GM12878 (cell line): ENCODE measurements at regions not wholly inside any gene's neighbourhood (a gene's known extent, or its start where the extent isn't known, plus 50 kb on each side); places are given as distances from the start of the nearest gene placed in this dataset.
A peak's percentile ranks its signal among the peaks of the same experiment; 100 is the strongest.

ENCODE experiments used
- ATAC-seq: fragments of 200-7000 bp; cut with Tn5 transposase; 3 replicates; pipeline ENCODE4 v1.9.1; 2020; ENCODE audit warnings: mild to moderate bottlenecking, moderate library complexity
- BruUV-seq: library from RNA; stranded (reverse); fragments of 400-500 nt; replicated peaks from 2 replicates; lab custom pipeline; 2021; lab: Mats Ljungman, UMichigan
- CTCF ChIA-PET: fragments of 300-600 bp; sonication (Branson Sonifier 250); formaldehyde crosslinking; extraction: SDS; loops from one replicate; lab custom pipeline; 2021; ENCODE audit warnings: inconsistent platforms; lab: Yijun Ruan, JAX
- POLR2A ChIA-PET: fragments of 350-600 bp; formaldehyde crosslinking; extraction: SDS; loops from one replicate; lab custom pipeline; 2021; ENCODE audit warnings: inconsistent platforms; lab: Charles Lee
- RAD21 ChIA-PET: fragments of 300-600 bp; sonication (Branson Sonifier 250); formaldehyde crosslinking; loops from one replicate; lab custom pipeline; 2023; ENCODE audit warnings: antibody characterized with exemption; ENCODE audit not compliant: unreplicated experiment; lab: Charles Lee
- SMC1A ChIA-PET: fragments of 300-600 bp; sonication (Branson Sonifier 250); formaldehyde crosslinking; loops from one replicate; lab custom pipeline; 2023; ENCODE audit not compliant: unreplicated experiment, uncharacterized antibody; lab: Charles Lee
- DNase-seq: peaks from one replicate; pipeline ENCODE4 v3.0.0-alpha.2; 2011; ENCODE audit warnings: low read depth, low spot score
- FAIRE-seq: peaks from 3 replicates; lab custom pipeline; 2011; peaks lifted over from hg19 to GRCh38; lab: Jason Lieb, UNC
- H2AFZ ChIP-seq: 2 replicates; pipeline ENCODE4 v1.6.0; 2011; ENCODE audit warnings: low read depth, low read length, control low read depth; ENCODE audit not compliant: control insufficient read depth
- H3K27ac ChIP-seq: 2 replicates; pipeline ENCODE4 v1.5.1; 2011; ENCODE audit warnings: control low read depth; ENCODE audit not compliant: control insufficient read depth, insufficient read depth
- H3K27me3 ChIP-seq, 2 experiments: replicated peaks in 1 of 2; 2 replicates each; pipeline versions ENCODE4 v1.6.0 to v1.6.1; 2011; ENCODE audit warnings: low read length in 1 of 2; ENCODE audit not compliant: control insufficient read depth in 2 of 2, insufficient read depth in 2 of 2
- H3K36me3 ChIP-seq, 2 experiments: 2 replicates each; pipeline ENCODE4 v1.5.1; 2011; ENCODE audit warnings: low read length in 1 of 2; ENCODE audit not compliant: control insufficient read depth in 2 of 2, insufficient read depth in 2 of 2
- H3K4me1 ChIP-seq: 2 replicates; pipeline ENCODE4 v1.6.1; 2011; ENCODE audit warnings: mild to moderate bottlenecking, low read length, moderate library complexity, mixed read lengths; ENCODE audit not compliant: control insufficient read depth, insufficient read depth
- H3K4me2 ChIP-seq: 2 replicates; pipeline ENCODE4 v1.6.0; 2011; ENCODE audit warnings: control low read depth; ENCODE audit not compliant: control insufficient read depth, insufficient read depth
- H3K4me3 ChIP-seq: fragments of 200-600 bp; sonication (generic); 2 replicates; pipeline ENCODE4 v1.5.1; 2016
- H3K79me2 ChIP-seq: 2 replicates; pipeline ENCODE4 v1.6.0; 2011; ENCODE audit warnings: low read length; ENCODE audit not compliant: control insufficient read depth, insufficient read depth
- H3K9ac ChIP-seq: 2 replicates; pipeline ENCODE4 v1.8.0; 2011; ENCODE audit warnings: low read length, control low read depth, mixed read lengths; ENCODE audit not compliant: control insufficient read depth, insufficient read depth
- H3K9me3 ChIP-seq: replicated peaks from 3 replicates; pipeline ENCODE4 v1.5.1; 2011; ENCODE audit warnings: mild to moderate bottlenecking, low read length; ENCODE audit not compliant: control insufficient read depth, insufficient read depth
- H4K20me1 ChIP-seq: 2 replicates; pipeline ENCODE4 v1.6.0; 2011; ENCODE audit not compliant: control insufficient read depth, insufficient read depth
- ATF7 ChIP-seq: fragments of 450-650 bp; IDR thresholded peaks from 2 replicates; pipeline ENCODE4 v1.6.1; 2016; ENCODE audit warnings: low read depth, mild to moderate bottlenecking
- CUX1 ChIP-seq: IDR thresholded peaks from 2 replicates; pipeline ENCODE4 v1.6.1; 2012; ENCODE audit warnings: improper control_type of control experiment, low read depth, low read length; ENCODE audit not compliant: insufficient replicate concordance
- EZH2 ChIP-seq: IDR thresholded peaks from 2 replicates; pipeline ENCODE4 v1.6.1; 2012; ENCODE audit warnings: low read depth, mild to moderate bottlenecking, control low read depth, inconsistent platforms, low read length, borderline replicate concordance; ENCODE audit not compliant: control insufficient read depth
- GABPA ChIP-seq: IDR thresholded peaks from 2 replicates; pipeline ENCODE4 v1.6.1; 2014; ENCODE audit warnings: antibody characterized with exemption, low read depth, mild to moderate bottlenecking, inconsistent platforms
- HDGF ChIP-seq: fragments of 450-650 bp; IDR thresholded peaks from 2 replicates; pipeline ENCODE4 v1.6.1; 2016; ENCODE audit warnings: antibody characterized with exemption
- IKZF1 ChIP-seq: fragments of 450-650 bp; conservative IDR thresholded peaks from 2 replicates; pipeline ENCODE4 v1.6.1; 2017; ENCODE audit warnings: antibody characterized with exemption, mild to moderate bottlenecking
- PRDM15 ChIP-seq: fragments of 450-650 bp; formaldehyde crosslinking; IDR thresholded peaks from 2 replicates; pipeline ENCODE4 v1.4.0; 2020; ENCODE audit warnings: mild to moderate bottlenecking, moderate library complexity
- RCOR1 ChIP-seq: conservative IDR thresholded peaks from 2 replicates; pipeline ENCODE4 v1.6.1; 2012; ENCODE audit warnings: low read depth, low read length, improper control_type of control experiment
- SMAD5 ChIP-seq: IDR thresholded peaks from 2 replicates; pipeline ENCODE4 v1.6.1; 2016; ENCODE audit warnings: antibody characterized with exemption, low read depth
- SPI1 ChIP-seq: IDR thresholded peaks from 2 replicates; pipeline ENCODE4 v1.6.1; 2011; ENCODE audit warnings: low read depth, mild to moderate bottlenecking, low read length, moderate library complexity, borderline replicate concordance; ENCODE audit not compliant: insufficient read depth
- SREBF2 ChIP-seq: IDR thresholded peaks from 2 replicates; pipeline ENCODE4 v1.6.1; 2012; ENCODE audit warnings: mild to moderate bottlenecking, low read length
- ZNF384 ChIP-seq: IDR thresholded peaks from 2 replicates; pipeline ENCODE4 v1.6.1; 2012; ENCODE audit warnings: low read depth, mild to moderate bottlenecking, low read length, improper control_type of control experiment, borderline replicate concordance
- WGBS: methylation state at CpG from one replicate; pipeline ENCODE4 v1.1.6; 2016; ENCODE audit warnings: low lambda C conversion rate; ENCODE audit not compliant: insufficient replicate concordance, insufficient coverage; ENCODE audit errors: missing lambda C conversion rate; 5-methylcytosine and 5-hydroxymethylcytosine counted together
- in situ Hi-C: fragments of 300-500 bp; cut with MboI; formaldehyde crosslinking; loops from 9 replicates; pipeline ENCODE4 v1.14.3; 2018; ENCODE audit warnings: mixed read lengths
- intact Hi-C: fragments of 100-400 bp; cut with micrococcal nuclease; formaldehyde crosslinking; loops from one replicate; pipeline ENCODE4 v1.14.2; 2022; ENCODE audit not compliant: unreplicated experiment

- TF ChIP-seq PRDM15 (CRISPR knock-in tag) = no peak
These were observed 266.2 kb downstream of the KTN1 start (continued) for GRCh38 chr14:55845963-55846825.

- Histone ChIP-seq H3K4me1 (no peaks in the 10 kb centered on the region), H2AFZ (no peak overlapping the region), H4K20me1 (no peaks in the 10 kb centered on the region), H3K4me3 (no peak overlapping the region), H3K9me3 (no peaks in the 10 kb centered on the region), H3K4me2 (no peak overlapping the region), H3K9ac (no peak overlapping the region), H3K36me3 (no peaks in the 10 kb centered on the region), H3K79me2 (no peaks in the 10 kb centered on the region), H3K27ac (no peak overlapping the region), H3K27me3 (no peaks in the 10 kb centered on the region)
- BruUV-seq = no TSS peak
- intact Hi-C loops (no loop called here), in situ Hi-C loops (no loop called here)
- no peak for DNase-seq
- ChIA-PET RAD21 (no interaction called here), CTCF (no interaction called here), POLR2A (no interaction called here), SMC1A (no interaction called here)
- WGBS = 0% methylated on average over 2 of the region's 2 CpGs
- no peak for FAIRE-seq
- ATAC-seq = peak; percentile 74
- TF ChIP-seq CUX1 (no peak), GABPA (no peak), SREBF2 (no peak), RCOR1 (no peak), IKZF1 (no peak), ATF7 (no peak), SPI1 (no peak), EZH2 (no peak), HDGF (no peak), ZNF384 (no peak), SMAD5 (no peak)
These were observed 266.9 kb downstream of the KTN1 start for GRCh38 chr14:55846826-55847446.
